ENCODE measurements at regions not wholly inside any gene's neighbourhood (a gene's known extent, or its start where the extent isn't known, plus 50 kb on each side); places are given as distances from the start of the nearest gene placed in this dataset.

DNA sequence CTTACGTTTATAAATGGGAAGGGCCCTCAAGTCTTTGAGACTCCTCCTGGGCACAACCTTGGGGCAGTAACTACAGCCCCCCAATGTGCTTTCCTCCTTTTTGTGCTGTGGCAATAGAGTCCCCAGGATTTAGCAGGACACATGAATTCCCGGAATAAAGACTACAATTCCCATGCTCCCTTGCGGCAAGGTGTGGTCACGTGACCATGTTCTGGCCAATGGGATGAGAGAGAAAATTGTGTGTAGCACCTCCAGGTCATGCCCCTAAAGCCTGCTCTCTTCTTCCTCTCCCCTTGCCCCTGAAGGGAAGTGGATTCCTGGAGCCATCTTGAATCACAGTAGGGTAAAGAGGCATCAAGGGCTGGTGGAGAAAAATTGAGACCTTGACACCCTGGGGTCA, 295.1 kb upstream of the SFSWAP start (continued):
- TF ChIP-seq, protein P1, sequence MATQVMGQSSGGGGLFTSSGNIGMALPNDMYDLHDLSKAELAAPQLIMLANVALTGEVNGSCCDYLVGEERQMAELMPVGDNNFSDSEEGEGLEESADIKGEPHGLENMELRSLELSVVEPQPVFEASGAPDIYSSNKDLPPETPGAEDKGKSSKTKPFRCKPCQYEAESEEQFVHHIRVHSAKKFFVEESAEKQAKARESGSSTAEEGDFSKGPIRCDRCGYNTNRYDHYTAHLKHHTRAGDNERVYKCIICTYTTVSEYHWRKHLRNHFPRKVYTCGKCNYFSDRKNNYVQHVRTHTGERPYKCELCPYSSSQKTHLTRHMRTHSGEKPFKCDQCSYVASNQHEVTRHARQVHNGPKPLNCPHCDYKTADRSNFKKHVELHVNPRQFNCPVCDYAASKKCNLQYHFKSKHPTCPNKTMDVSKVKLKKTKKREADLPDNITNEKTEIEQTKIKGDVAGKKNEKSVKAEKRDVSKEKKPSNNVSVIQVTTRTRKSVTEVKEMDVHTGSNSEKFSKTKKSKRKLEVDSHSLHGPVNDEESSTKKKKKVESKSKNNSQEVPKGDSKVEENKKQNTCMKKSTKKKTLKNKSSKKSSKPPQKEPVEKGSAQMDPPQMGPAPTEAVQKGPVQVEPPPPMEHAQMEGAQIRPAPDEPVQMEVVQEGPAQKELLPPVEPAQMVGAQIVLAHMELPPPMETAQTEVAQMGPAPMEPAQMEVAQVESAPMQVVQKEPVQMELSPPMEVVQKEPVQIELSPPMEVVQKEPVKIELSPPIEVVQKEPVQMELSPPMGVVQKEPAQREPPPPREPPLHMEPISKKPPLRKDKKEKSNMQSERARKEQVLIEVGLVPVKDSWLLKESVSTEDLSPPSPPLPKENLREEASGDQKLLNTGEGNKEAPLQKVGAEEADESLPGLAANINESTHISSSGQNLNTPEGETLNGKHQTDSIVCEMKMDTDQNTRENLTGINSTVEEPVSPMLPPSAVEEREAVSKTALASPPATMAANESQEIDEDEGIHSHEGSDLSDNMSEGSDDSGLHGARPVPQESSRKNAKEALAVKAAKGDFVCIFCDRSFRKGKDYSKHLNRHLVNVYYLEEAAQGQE (IDR thresholded peaks at IDR 0.05; ENCODE audit: borderline replicate concordance): peak; percentile 73
- TF ChIP-seq, protein P1 (CRISPR knock-in tag; IDR thresholded peaks at IDR 0.05; ENCODE audit: low read depth): no peak
- TF ChIP-seq EP300 (IDR thresholded peaks at IDR 0.05; ENCODE audit: low read length): no peak
- TF ChIP-seq, protein P2, sequence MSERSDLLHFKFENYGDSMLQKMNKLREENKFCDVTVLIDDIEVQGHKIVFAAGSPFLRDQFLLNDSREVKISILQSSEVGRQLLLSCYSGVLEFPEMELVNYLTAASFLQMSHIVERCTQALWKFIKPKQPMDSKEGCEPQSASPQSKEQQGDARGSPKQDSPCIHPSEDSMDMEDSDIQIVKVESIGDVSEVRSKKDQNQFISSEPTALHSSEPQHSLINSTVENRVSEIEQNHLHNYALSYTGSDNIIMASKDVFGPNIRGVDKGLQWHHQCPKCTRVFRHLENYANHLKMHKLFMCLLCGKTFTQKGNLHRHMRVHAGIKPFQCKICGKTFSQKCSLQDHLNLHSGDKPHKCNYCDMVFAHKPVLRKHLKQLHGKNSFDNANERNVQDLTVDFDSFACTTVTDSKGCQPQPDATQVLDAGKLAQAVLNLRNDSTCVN (CRISPR knock-in tag; IDR thresholded peaks at IDR 0.05): no peak
- TF ChIP-seq SIX5 (IDR thresholded peaks at IDR 0.05; ENCODE audit: borderline replicate concordance in 1 of 2, insufficient read depth in 1 of 2, low read depth in 1 of 2, low read length in 2 of 2): peak; percentile 77 to 79
- peak in 1 of 2 experiments; percentile 60; a peak in 2 of 4 replicates for TF ChIP-seq FOXK2 (conservative IDR thresholded peaks at IDR 0.05 in 1 of 2, IDR thresholded peaks at IDR 0.05 in 1 of 2; ENCODE audit: low read depth in 2 of 2)
- TF ChIP-seq, protein P3, sequence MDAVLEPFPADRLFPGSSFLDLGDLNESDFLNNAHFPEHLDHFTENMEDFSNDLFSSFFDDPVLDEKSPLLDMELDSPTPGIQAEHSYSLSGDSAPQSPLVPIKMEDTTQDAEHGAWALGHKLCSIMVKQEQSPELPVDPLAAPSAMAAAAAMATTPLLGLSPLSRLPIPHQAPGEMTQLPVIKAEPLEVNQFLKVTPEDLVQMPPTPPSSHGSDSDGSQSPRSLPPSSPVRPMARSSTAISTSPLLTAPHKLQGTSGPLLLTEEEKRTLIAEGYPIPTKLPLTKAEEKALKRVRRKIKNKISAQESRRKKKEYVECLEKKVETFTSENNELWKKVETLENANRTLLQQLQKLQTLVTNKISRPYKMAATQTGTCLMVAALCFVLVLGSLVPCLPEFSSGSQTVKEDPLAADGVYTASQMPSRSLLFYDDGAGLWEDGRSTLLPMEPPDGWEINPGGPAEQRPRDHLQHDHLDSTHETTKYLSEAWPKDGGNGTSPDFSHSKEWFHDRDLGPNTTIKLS (IDR thresholded peaks at IDR 0.05; ENCODE audit: borderline replicate concordance, low read depth): 0 out of 2 replicates have a peak, but pooled peaks have one; percentile 25
- TF ChIP-seq SMAD4 (CRISPR knock-in tag; conservative IDR thresholded peaks at IDR 0.05): 0 out of 2 replicates have a peak, but pooled peaks have one; percentile 14
- TF ChIP-seq, protein P4, sequence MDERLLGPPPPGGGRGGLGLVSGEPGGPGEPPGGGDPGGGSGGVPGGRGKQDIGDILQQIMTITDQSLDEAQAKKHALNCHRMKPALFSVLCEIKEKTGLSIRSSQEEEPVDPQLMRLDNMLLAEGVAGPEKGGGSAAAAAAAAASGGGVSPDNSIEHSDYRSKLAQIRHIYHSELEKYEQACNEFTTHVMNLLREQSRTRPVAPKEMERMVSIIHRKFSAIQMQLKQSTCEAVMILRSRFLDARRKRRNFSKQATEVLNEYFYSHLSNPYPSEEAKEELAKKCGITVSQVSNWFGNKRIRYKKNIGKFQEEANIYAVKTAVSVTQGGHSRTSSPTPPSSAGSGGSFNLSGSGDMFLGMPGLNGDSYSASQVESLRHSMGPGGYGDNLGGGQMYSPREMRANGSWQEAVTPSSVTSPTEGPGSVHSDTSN (CRISPR knock-in tag; IDR thresholded peaks at IDR 0.05; ENCODE audit: low read depth): no peak
- TF ChIP-seq, protein P4 (tag; conservative IDR thresholded peaks at IDR 0.05; ENCODE audit: low read depth): no peak
- TF ChIP-seq, protein P5, sequence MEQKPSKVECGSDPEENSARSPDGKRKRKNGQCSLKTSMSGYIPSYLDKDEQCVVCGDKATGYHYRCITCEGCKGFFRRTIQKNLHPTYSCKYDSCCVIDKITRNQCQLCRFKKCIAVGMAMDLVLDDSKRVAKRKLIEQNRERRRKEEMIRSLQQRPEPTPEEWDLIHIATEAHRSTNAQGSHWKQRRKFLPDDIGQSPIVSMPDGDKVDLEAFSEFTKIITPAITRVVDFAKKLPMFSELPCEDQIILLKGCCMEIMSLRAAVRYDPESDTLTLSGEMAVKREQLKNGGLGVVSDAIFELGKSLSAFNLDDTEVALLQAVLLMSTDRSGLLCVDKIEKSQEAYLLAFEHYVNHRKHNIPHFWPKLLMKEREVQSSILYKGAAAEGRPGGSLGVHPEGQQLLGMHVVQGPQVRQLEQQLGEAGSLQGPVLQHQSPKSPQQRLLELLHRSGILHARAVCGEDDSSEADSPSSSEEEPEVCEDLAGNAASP (IDR thresholded peaks at IDR 0.05): no peak
